ENCODE measurements at regions not wholly inside any gene's neighbourhood (a gene's known extent, or its start where the extent isn't known, plus 50 kb on each side); places are given as distances from the start of the nearest gene placed in this dataset.

DNA sequence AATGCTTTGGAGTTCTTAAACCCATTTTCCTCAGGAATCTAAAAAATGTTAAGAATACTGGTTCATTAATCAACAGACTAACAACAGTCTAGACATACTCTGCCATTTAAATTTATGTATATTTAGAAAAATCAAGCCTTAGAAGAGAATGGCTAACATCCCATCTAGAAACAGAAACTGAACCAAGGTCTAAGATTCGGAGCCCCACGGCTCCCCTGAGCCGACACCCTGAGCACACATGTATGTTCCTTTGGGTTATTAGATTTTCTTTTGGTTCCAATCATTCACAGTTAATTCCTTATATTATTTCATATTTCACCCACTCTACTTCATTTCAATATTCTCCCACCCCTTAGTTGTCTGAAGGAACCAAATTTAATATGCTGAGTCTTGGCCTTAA, 94.8 kb upstream of the HNRNPA3 start:
- TF ChIP-seq, protein P1, sequence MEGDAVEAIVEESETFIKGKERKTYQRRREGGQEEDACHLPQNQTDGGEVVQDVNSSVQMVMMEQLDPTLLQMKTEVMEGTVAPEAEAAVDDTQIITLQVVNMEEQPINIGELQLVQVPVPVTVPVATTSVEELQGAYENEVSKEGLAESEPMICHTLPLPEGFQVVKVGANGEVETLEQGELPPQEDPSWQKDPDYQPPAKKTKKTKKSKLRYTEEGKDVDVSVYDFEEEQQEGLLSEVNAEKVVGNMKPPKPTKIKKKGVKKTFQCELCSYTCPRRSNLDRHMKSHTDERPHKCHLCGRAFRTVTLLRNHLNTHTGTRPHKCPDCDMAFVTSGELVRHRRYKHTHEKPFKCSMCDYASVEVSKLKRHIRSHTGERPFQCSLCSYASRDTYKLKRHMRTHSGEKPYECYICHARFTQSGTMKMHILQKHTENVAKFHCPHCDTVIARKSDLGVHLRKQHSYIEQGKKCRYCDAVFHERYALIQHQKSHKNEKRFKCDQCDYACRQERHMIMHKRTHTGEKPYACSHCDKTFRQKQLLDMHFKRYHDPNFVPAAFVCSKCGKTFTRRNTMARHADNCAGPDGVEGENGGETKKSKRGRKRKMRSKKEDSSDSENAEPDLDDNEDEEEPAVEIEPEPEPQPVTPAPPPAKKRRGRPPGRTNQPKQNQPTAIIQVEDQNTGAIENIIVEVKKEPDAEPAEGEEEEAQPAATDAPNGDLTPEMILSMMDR (IDR thresholded peaks at IDR 0.05), result no peak
- no peak for TF ChIP-seq POLR2A (IDR thresholded peaks at IDR 0.05)

All from Peyer's patch (tissue), 4 donors.